ENCODE measurements at regions not wholly inside any gene's neighbourhood (a gene's known extent, or its start where the extent isn't known, plus 50 kb on each side); places are given as distances from the start of the nearest gene placed in this dataset.

DNA sequence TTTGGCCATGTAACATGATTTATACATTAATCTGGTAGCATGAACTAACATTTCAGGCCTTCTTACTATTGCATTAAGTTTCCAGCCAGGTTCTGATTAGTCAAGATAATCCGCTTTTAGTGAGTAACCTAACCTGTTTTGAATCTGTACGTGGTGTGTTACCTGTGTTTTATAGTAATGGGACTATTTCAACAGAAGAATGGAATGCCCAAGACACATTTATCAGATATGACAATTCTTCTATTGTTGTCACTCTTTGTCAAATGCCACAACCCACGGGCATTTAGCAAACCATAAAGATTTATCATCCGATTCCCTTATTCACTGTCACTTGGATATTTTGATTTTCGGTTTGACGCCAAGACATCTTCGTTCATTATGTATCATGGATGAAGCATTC, 117.9 kb downstream of the ETAA1 start:
- TF ChIP-seq, protein P1, sequence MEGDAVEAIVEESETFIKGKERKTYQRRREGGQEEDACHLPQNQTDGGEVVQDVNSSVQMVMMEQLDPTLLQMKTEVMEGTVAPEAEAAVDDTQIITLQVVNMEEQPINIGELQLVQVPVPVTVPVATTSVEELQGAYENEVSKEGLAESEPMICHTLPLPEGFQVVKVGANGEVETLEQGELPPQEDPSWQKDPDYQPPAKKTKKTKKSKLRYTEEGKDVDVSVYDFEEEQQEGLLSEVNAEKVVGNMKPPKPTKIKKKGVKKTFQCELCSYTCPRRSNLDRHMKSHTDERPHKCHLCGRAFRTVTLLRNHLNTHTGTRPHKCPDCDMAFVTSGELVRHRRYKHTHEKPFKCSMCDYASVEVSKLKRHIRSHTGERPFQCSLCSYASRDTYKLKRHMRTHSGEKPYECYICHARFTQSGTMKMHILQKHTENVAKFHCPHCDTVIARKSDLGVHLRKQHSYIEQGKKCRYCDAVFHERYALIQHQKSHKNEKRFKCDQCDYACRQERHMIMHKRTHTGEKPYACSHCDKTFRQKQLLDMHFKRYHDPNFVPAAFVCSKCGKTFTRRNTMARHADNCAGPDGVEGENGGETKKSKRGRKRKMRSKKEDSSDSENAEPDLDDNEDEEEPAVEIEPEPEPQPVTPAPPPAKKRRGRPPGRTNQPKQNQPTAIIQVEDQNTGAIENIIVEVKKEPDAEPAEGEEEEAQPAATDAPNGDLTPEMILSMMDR (IDR thresholded peaks at IDR 0.05), result no peak
- no peak for TF ChIP-seq EP300 (IDR thresholded peaks at IDR 0.05)
- TF ChIP-seq CEBPB (IDR thresholded peaks at IDR 0.05), result no peak
- TF ChIP-seq, protein P2, sequence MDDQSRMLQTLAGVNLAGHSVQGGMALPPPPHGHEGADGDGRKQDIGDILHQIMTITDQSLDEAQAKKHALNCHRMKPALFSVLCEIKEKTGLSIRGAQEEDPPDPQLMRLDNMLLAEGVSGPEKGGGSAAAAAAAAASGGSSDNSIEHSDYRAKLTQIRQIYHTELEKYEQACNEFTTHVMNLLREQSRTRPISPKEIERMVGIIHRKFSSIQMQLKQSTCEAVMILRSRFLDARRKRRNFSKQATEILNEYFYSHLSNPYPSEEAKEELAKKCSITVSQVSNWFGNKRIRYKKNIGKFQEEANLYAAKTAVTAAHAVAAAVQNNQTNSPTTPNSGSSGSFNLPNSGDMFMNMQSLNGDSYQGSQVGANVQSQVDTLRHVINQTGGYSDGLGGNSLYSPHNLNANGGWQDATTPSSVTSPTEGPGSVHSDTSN (IDR thresholded peaks at IDR 0.05), result no peak
- TF ChIP-seq, protein P3, sequence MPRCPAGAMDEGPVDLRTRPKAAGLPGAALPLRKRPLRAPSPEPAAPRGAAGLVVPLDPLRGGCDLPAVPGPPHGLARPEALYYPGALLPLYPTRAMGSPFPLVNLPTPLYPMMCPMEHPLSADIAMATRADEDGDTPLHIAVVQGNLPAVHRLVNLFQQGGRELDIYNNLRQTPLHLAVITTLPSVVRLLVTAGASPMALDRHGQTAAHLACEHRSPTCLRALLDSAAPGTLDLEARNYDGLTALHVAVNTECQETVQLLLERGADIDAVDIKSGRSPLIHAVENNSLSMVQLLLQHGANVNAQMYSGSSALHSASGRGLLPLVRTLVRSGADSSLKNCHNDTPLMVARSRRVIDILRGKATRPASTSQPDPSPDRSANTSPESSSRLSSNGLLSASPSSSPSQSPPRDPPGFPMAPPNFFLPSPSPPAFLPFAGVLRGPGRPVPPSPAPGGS (IDR thresholded peaks at IDR 0.05), result no peak
- no peak for TF ChIP-seq JUN (IDR thresholded peaks at IDR 0.05)
- TF ChIP-seq PHF8 (IDR thresholded peaks at IDR 0.05; ENCODE audit: borderline replicate concordance, low read depth), result no peak
